GM10248 (cell line): ENCODE measurements at regions not wholly inside any gene's neighbourhood (a gene's known extent, or its start where the extent isn't known, plus 50 kb on each side); places are given as distances from the start of the nearest gene placed in this dataset.

Experiments
- CTCF ChIA-PET: fragments of 300-600 bp; sonication (Branson Sonifier 250); formaldehyde crosslinking; extraction: SDS; loops from one replicate; lab custom pipeline; 2021; ENCODE audit warnings: antibody characterized with exemption; lab: Yijun Ruan, JAX
- POLR2A ChIA-PET: fragments of 350-650 bp; sonication (Branson Sonifier 250); formaldehyde crosslinking; extraction: SDS; loops from one replicate; lab custom pipeline; 2020; ENCODE audit warnings: antibody characterized with exemption; lab: Yijun Ruan, JAX
- DNase-seq: peaks from one replicate; pipeline ENCODE4 v3.0.0; 2012; ENCODE audit errors: extremely low spot score
- CTCF ChIP-seq: IDR thresholded peaks from 2 replicates; pipeline ENCODE4 v1.5.1; 2012; ENCODE audit warnings: mild to moderate bottlenecking, low read depth; ENCODE audit errors: extremely low read depth, missing control alignments, control extremely low read depth

- ChIA-PET CTCF (no interaction called here), POLR2A (no interaction called here)
- DNase-seq: no peak
- no peak for TF ChIP-seq CTCF
These were observed 890.2 kb downstream of the FLRT2 start for GRCh38 chr14:86420131-86420530.

GRCh38 chr14:86414146-86414545 is 884.2 kb downstream of the FLRT2 start:
- ChIA-PET POLR2A (no interaction called here), CTCF (interaction anchor here (1.0 kb wide), 1 partner anchor 13 kb away, joined by 5 read pairs; no protein-coding TSS in a partner anchor)
- DNase-seq: no peak
- TF ChIP-seq CTCF: no peak

GRCh38 chr14:86404989-86405649 is 875.2 kb downstream of the FLRT2 start:
- no peak for DNase-seq

GRCh38 chr14:86404425-86404824 is 874.5 kb downstream of the FLRT2 start:
- no peak for TF ChIP-seq CTCF
- CTCF ChIA-PET: no interaction called here
- no peak for DNase-seq
- POLR2A ChIA-PET: no interaction called here

More at GRCh38 chr14:86404989-86405649, 875.2 kb downstream of the FLRT2 start:
- POLR2A ChIA-PET: no interaction called here
- TF ChIP-seq CTCF: no peak
- CTCF ChIA-PET: no interaction called here

GRCh38 chr14:86402545-86402944 is 872.6 kb downstream of the FLRT2 start:
- no peak for DNase-seq
- ChIA-PET CTCF (no interaction called here), POLR2A (no interaction called here)
- no peak for TF ChIP-seq CTCF

- TF ChIP-seq CTCF: no peak
- ChIA-PET POLR2A (no interaction called here), CTCF (no interaction called here)
- DNase-seq: no peak
These were observed 861.1 kb downstream of the FLRT2 start for GRCh38 chr14:86391085-86391484.
